ENCODE measurements at regions not wholly inside any gene's neighbourhood (a gene's known extent, or its start where the extent isn't known, plus 50 kb on each side); places are given as distances from the start of the nearest gene placed in this dataset.

DNA sequence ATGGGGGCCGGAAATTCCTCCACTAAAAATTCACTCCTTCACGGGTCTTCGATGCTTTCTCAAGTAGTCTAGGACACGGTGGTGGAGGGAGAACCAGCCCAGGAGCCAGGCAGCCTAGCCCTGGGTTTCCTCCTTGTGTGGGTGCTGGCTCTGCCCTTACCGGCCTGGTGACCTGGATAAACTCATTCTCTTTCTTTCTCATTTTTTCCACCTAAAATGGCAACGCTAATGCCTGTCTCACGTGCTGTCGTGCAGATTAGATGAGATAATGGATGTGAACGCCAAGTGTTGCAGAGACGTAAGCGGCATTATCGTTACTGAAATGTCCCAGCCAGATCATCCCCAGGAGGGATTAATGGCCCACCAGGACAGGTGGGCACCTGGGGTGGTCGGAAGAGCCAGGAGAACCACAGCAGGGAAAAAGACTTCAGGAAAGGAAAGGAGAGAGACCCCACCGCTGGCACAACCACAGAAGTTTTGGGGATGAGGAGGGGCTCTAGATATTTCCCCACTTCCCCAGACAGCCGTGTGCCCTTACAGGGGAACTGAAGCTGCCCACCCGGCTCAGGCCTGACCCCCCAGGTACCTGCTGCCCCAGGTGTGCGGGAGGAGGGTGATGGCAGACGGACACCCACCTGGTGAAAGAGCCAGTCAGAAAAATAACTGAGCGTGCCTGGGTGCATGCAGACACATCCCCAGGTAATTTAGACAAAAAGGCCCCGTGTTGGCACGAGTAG is 100.8 kb upstream of the ASAP2 start:
- Histone ChIP-seq H3K27me3 (ENCODE audit: low read depth) (no peaks in the 10 kb centered on the region), H3K4me1 (peaks cover 26% of the 10 kb centered on the region), H3K4me3 (no peak overlapping the region), H3K36me3 (no peaks in the 10 kb centered on the region), H3K27ac (replicated peaks) (no peak overlapping the region), H3K9me3 (replicated peaks) (no peaks in the 10 kb centered on the region)
- no peak for DNase-seq
- intact Hi-C loops (cut with micrococcal nuclease): no loop called here
- TF ChIP-seq, protein P1, sequence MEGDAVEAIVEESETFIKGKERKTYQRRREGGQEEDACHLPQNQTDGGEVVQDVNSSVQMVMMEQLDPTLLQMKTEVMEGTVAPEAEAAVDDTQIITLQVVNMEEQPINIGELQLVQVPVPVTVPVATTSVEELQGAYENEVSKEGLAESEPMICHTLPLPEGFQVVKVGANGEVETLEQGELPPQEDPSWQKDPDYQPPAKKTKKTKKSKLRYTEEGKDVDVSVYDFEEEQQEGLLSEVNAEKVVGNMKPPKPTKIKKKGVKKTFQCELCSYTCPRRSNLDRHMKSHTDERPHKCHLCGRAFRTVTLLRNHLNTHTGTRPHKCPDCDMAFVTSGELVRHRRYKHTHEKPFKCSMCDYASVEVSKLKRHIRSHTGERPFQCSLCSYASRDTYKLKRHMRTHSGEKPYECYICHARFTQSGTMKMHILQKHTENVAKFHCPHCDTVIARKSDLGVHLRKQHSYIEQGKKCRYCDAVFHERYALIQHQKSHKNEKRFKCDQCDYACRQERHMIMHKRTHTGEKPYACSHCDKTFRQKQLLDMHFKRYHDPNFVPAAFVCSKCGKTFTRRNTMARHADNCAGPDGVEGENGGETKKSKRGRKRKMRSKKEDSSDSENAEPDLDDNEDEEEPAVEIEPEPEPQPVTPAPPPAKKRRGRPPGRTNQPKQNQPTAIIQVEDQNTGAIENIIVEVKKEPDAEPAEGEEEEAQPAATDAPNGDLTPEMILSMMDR (IDR thresholded peaks at IDR 0.05; ENCODE audit: borderline replicate concordance): no peak

DNA sequence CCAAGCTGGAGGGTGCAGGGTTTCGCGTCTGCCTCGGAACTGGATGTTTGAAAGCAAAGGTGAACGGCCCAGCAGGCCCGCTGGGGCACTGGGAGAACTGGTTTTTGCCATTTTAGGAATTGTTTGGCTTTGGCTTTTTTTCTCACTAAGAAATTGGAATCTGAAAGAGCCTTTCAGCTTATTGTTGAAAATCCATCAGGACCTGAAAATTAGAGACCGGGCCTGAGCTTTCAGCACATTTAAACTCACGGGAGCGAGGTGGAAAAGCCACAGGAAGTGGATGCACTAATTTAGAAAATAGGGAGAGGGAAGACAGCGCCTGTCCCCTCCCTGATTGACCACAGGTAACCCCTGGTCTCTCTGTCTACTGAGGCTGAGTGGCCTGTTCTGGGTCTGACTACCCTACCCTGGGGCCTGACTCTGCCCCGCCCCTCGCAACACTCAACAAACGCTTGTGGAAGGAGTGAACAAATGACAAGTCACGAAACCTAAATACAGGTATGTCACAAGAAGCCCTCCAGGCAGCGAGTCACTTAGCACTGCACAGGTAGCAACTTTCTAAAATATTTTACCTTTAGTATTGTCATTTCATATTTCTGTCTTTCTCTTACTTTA is 100.3 kb upstream of the MBOAT2 start:
- Histone ChIP-seq H3K27ac (replicated peaks) (no peak overlapping the region), H3K4me3 (no peak overlapping the region), H3K4me1 (peaks cover 26% of the 10 kb centered on the region), H3K9me3 (replicated peaks) (no peaks in the 10 kb centered on the region), H3K36me3 (no peaks in the 10 kb centered on the region), H3K27me3 (ENCODE audit: low read depth) (no peaks in the 10 kb centered on the region)
- intact Hi-C loops (cut with micrococcal nuclease): no loop called here
- TF ChIP-seq, protein P1 (IDR thresholded peaks at IDR 0.05; ENCODE audit: borderline replicate concordance): no peak
- no peak for DNase-seq

DNA sequence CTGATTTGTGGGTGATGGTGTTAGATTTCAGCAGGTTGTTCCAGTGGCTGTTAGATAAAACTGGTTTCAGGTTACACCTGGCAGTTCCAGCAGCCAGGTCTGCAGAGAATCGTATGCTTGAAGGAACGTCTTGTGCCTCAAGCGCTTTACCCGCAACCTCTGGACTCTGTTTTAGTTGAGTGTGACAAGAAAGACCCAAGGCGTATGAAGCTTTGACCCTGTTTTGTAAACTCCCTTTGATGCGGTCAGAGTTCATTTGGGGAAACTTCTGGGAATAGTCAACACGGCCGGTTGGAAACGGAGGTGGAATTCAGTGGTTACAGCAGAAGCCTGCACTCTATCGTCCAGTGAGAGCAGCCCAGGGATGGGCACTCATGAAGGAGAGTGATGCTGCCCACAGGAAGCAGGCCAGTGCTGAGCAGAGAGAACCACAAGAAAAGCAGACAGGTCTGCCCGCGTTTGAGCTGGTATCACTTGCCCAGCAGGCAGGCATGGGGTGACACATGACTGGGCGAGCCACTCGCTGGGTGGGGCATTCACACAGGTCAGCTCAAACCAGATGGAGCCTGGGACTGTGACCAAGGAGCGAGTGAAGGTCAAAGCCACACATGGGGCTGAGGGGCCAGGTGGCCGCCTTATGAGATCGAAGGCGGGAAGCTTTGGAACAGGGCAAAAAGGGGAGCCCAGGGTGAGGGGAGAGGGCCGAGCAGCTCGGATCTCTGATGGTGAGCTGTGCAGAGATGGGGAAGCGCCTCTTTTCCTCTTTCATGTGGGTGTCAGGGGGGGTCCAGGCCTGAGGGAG is 99.6 kb upstream of the MBOAT2 start:
- no peak for DNase-seq
- TF ChIP-seq, protein P1 (IDR thresholded peaks at IDR 0.05; ENCODE audit: borderline replicate concordance): no peak
- Histone ChIP-seq H3K27ac (replicated peaks) (no peak overlapping the region), H3K36me3 (no peaks in the 10 kb centered on the region), H3K9me3 (replicated peaks) (no peaks in the 10 kb centered on the region), H3K4me1 (peaks cover 21% of the 10 kb centered on the region), H3K4me3 (no peak overlapping the region), H3K27me3 (ENCODE audit: low read depth) (no peaks in the 10 kb centered on the region)
- intact Hi-C loops (cut with micrococcal nuclease): no loop called here

DNA sequence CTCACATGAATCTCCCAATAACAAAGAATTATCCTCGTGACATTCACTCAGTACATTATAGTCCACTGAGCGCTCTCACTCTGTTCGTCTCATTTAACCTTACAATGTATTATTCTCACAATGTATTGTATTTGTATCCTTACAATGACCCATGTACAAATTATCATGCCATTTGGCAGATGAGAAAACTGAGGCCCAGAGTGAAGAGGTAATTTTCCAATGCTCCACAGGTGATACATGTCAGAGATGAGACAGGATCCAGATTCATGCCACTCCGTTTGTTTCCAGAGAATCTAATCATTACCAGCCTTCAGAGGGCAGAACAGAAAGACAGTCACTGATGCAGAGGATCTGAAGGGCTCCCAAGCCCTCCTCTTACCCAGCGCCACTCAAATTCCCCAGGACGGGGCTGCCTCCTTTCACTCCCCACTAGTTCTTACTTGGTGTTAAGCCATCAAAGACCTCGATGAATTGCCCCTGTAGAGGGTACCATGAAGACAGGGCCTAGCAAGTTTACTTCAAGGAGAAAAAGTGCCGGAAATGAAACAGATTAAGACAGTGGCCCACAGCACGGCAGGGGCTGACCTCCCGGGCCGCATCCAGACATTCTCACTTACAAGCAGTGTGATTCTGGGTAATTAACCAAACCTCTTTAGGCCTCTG is 98.4 kb upstream of the MBOAT2 start:
- Histone ChIP-seq H3K4me1 (peaks cover 16% of the 10 kb centered on the region), H3K27me3 (ENCODE audit: low read depth) (no peaks in the 10 kb centered on the region), H3K4me3 (no peak overlapping the region), H3K27ac (replicated peaks) (no peak overlapping the region), H3K36me3 (no peaks in the 10 kb centered on the region), H3K9me3 (replicated peaks) (no peaks in the 10 kb centered on the region)
- intact Hi-C loops (cut with micrococcal nuclease): no loop called here
- TF ChIP-seq, protein P1 (IDR thresholded peaks at IDR 0.05; ENCODE audit: borderline replicate concordance): no peak
- no peak for DNase-seq
